CD4-positive, alpha-beta T cell (primary cell): ENCODE measurements at regions not wholly inside any gene's neighbourhood (a gene's known extent, or its start where the extent isn't known, plus 50 kb on each side); places are given as distances from the start of the nearest gene placed in this dataset.

Experiments used
- ATAC-seq: fragments of 200-7000 bp; cut with Tn5 transposase; one replicate; pipeline ENCODE4 v1.10.0; 2022; ENCODE audit warnings: mild to moderate bottlenecking; ENCODE audit not compliant: poor library complexity
- CTCF ChIA-PET: fragments of 350-600 bp; sonication (Branson Sonifier 250); formaldehyde crosslinking; loops from one replicate; lab custom pipeline; 2021; ENCODE audit warnings: antibody characterized with exemption, inconsistent platforms; lab: Charles Lee
- POLR2A ChIA-PET: fragments of 350-600 bp; sonication (Branson Sonifier 250); formaldehyde crosslinking; loops from one replicate; lab custom pipeline; 2021; ENCODE audit warnings: antibody characterized with exemption, inconsistent platforms; lab: Charles Lee
- DNase-seq, 14 experiments: peaks; one replicate each; pipeline ENCODE4 v3.0.0-alpha.2; 2013 to 2020; ENCODE audit warnings: mixed read lengths in 2 of 14
- H3K27ac ChIP-seq, 2 donors: one replicate each; pipeline versions ENCODE4 v1.5.1 to v1.7.0; 2013; ENCODE audit warnings: low read length in 2 of 2, low read depth in 1 of 2, mild to moderate bottlenecking in 1 of 2
- H3K27me3 ChIP-seq, 2 experiments: 1 replicate in 1 of 2; 2 replicates in 1 of 2; pipeline versions ENCODE4 v1.6.1 to v1.7.0; 2013; ENCODE audit warnings: low read length in 2 of 2, control low read depth in 1 of 2, mild to moderate bottlenecking in 1 of 2, moderate library complexity in 1 of 2; ENCODE audit not compliant: insufficient read depth in 2 of 2, control insufficient read depth in 1 of 2
- H3K36me3 ChIP-seq: one replicate; pipeline ENCODE4 v1.6.1; 2013; ENCODE audit warnings: low read length, control low read depth; ENCODE audit not compliant: insufficient read depth
- H3K4me1 ChIP-seq: one replicate; pipeline ENCODE4 v1.6.1; 2013; ENCODE audit warnings: low read length, control low read depth; ENCODE audit not compliant: insufficient read depth
- H3K4me3 ChIP-seq: one replicate; pipeline ENCODE4 v1.5.1; 2013; ENCODE audit warnings: mild to moderate bottlenecking, low read length, moderate library complexity
- H3K9me3 ChIP-seq, 2 experiments: 1 replicate in 1 of 2; 2 replicates in 1 of 2; pipeline versions ENCODE4 v1.6.1 to v1.7.0; 2013; ENCODE audit warnings: low read length in 2 of 2, mild to moderate bottlenecking in 2 of 2, control low read depth in 1 of 2, moderate library complexity in 1 of 2; ENCODE audit not compliant: control insufficient read depth in 1 of 2, insufficient read depth in 1 of 2
- H3K27ac Mint-ChIP-seq: one replicate; pipeline ENCODE4 v1.8.0; 2020; ENCODE audit warnings: mixed read lengths
- H3K27me3 Mint-ChIP-seq: one replicate; pipeline ENCODE4 v1.8.0; 2021; ENCODE audit warnings: mixed read lengths
- H3K36me3 Mint-ChIP-seq: one replicate; pipeline ENCODE4 v1.8.0; 2021; ENCODE audit warnings: low read depth, mixed read lengths
- H3K4me1 Mint-ChIP-seq: one replicate; pipeline ENCODE4 v1.8.0; 2021; ENCODE audit warnings: low read depth, mixed read lengths
- H3K4me3 Mint-ChIP-seq: one replicate; pipeline ENCODE4 v1.8.0; 2020; ENCODE audit warnings: mild to moderate bottlenecking, mixed read lengths
- H3K9me3 Mint-ChIP-seq: one replicate; pipeline ENCODE4 v1.8.0; 2020; ENCODE audit warnings: mixed read lengths
- CTCF ChIP-seq: fragments of 200-600 bp; IDR thresholded peaks from one replicate; pipeline ENCODE4 v1.8.0; 2022; ENCODE audit warnings: antibody characterized with exemption, mild to moderate bottlenecking
- intact Hi-C, 2 experiments: fragments of 100-400 bp; cut with DNase I in 1 of 2; cut with micrococcal nuclease in 1 of 2; formaldehyde crosslinking; loops; one replicate each; pipeline versions ENCODE4 v1.15.1 to v1.9.0; 2023 to 2025; cut with DNase I, micrococcal nuclease

DNA sequence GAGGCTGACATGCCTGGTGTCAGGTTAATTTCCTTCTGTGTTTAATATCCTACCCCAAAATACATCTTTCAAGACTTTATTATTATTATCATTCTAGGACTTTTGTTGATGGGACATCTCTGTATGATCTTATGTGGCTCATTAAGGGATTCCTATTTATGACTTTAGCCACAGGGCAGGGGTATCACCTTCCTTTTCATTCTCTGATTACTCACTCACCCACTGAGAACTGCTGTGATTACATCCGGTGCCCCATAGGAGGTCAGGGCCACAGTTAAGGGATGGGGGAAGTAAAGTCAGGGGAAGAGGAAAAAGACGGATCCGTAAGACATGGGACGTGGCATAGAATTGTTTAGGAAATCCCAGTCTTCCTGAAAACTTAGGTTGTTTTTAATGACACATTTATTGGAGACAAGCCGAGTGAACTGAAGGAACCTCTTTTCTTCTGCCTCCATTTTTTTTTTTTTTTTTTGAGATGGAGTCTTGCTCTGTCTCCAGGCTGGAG lies 61.0 kb upstream of the PITRM1 start:
- no peak overlapping the region for H3K4me3 Mint-ChIP-seq
- CTCF ChIA-PET: interaction anchor here (0.7 kb wide), 1 partner anchor 743 kb away, joined by 3 read pairs; no protein-coding TSS in a partner anchor

GRCh38 chr10:3231951-3232730 lies 59.6 kb upstream of the PITRM1 start:
- Mint-ChIP-seq H3K4me1 (peaks cover 13% of the 10 kb centered on the region), H3K27ac (no peak overlapping the region), H3K9me3 (no peaks in the 10 kb centered on the region), H3K36me3 (no peaks in the 10 kb centered on the region), H3K4me3 (no peak overlapping the region), H3K27me3 (peaks cover 7% of the 10 kb centered on the region)
- no peaks in the 10 kb centered on the region for H3K36me3 ChIP-seq
- no peak for TF ChIP-seq CTCF
- no peaks in the 10 kb centered on the region for H3K27me3 ChIP-seq
- intact Hi-C loops: no loop called here
- ChIA-PET POLR2A (no interaction called here), CTCF (no interaction called here)
- H3K9me3 ChIP-seq: no peaks in the 10 kb centered on the region
- no peak overlapping the region for H3K27ac ChIP-seq
- ATAC-seq: no peak
- DNase-seq: no peak
- peaks cover 21% of the 10 kb centered on the region for H3K4me1 ChIP-seq
- no peak overlapping the region for H3K4me3 ChIP-seq

More for the DNA sequence above, 61.0 kb upstream of the PITRM1 start:
- POLR2A ChIA-PET: no interaction called here
- Histone ChIP-seq H3K4me1 (peaks cover 7% of the 10 kb centered on the region), H3K27me3 (no peaks in the 10 kb centered on the region), H3K4me3 (no peak overlapping the region), H3K27ac (no peak overlapping the region), H3K36me3 (no peaks in the 10 kb centered on the region), H3K9me3 (no peaks in the 10 kb centered on the region)
- Mint-ChIP-seq H3K27me3 (peaks cover 7% of the 10 kb centered on the region), H3K36me3 (no peaks in the 10 kb centered on the region), H3K4me1 (peaks cover 1% of the 10 kb centered on the region), H3K27ac (no peak overlapping the region), H3K9me3 (no peaks in the 10 kb centered on the region)
- ATAC-seq (no peak), DNase-seq (no peak)
- intact Hi-C loops: no loop called here
- TF ChIP-seq CTCF: no peak

DNA sequence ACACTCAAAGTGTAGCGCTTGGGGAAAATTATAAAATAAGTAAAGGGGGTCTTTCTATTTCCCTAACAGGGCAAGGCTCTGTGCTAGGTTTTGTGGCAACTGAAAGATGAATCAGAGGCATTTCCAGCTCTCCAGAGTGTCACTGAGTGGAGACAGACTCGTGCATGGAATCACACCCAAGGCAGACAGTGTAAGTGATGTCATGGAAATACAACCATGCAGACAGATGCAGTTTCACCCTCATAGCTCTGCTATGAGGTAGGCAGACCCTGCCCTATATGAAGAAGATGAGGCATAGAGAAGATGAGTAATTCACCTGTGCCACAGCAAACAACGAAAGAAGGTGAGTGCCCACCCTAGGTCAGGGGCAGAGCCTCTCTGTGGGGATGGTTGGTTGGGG lies 57.2 kb upstream of the PITRM1 start:
- no peak for DNase-seq
- peaks cover 13% of the 10 kb centered on the region for H3K4me1 Mint-ChIP-seq
- no peaks in the 10 kb centered on the region for H3K27me3 ChIP-seq
- no peak for ATAC-seq
- peaks cover 7% of the 10 kb centered on the region for H3K27me3 Mint-ChIP-seq
- no peaks in the 10 kb centered on the region for H3K36me3 Mint-ChIP-seq
- no peak overlapping the region for H3K27ac Mint-ChIP-seq
- no peaks in the 10 kb centered on the region for H3K9me3 ChIP-seq
- intact Hi-C loops: no loop called here
- no peak for TF ChIP-seq CTCF
- no peak overlapping the region for H3K27ac ChIP-seq
- no peaks in the 10 kb centered on the region for H3K36me3 ChIP-seq
- POLR2A ChIA-PET: no interaction called here
- H3K4me1 ChIP-seq: peaks cover 23% of the 10 kb centered on the region
- H3K4me3 ChIP-seq: no peak overlapping the region
- H3K9me3 Mint-ChIP-seq: no peaks in the 10 kb centered on the region
- H3K4me3 Mint-ChIP-seq: no peak overlapping the region
- CTCF ChIA-PET: no interaction called here
